T-helper 2 cell treated with Interferon-gamma antibody and Interleukin-4, amounts not matched to agents 5 μg/mL and 100 μg/mL, for 36 hours (primary cell): ENCODE measurements at regions not wholly inside any gene's neighbourhood (a gene's known extent, or its start where the extent isn't known, plus 50 kb on each side); places are given as distances from the start of the nearest gene placed in this dataset.
"Not testable (repeated sequence)": the region's sequence is repeated elsewhere in the genome, so short reads cannot be mapped to it uniquely, and the experiment has no call there.

ENCODE experiments used
- DNase-seq: peaks from one replicate; pipeline ENCODE4 v3.0.0; 2021; ENCODE audit warnings: low spot score
- H3K27ac Mint-ChIP-seq: one replicate; pipeline ENCODE4 v1.8.0; 2021; ENCODE audit warnings: mild to moderate bottlenecking, mixed read lengths
- H3K27me3 Mint-ChIP-seq: one replicate; pipeline ENCODE4 v1.8.0; 2021; ENCODE audit warnings: low read depth, mixed read lengths
- H3K36me3 Mint-ChIP-seq: one replicate; pipeline ENCODE4 v1.8.0; 2021; ENCODE audit warnings: low read depth, mixed read lengths
- H3K4me1 Mint-ChIP-seq: one replicate; pipeline ENCODE4 v1.8.0; 2021; ENCODE audit warnings: low read depth, mixed read lengths
- H3K4me3 Mint-ChIP-seq: one replicate; pipeline ENCODE4 v1.8.0; 2022; ENCODE audit warnings: mild to moderate bottlenecking, moderate library complexity, mixed read lengths
- H3K9me3 Mint-ChIP-seq: one replicate; pipeline ENCODE4 v1.8.0; 2021; ENCODE audit warnings: mixed read lengths

- Mint-ChIP-seq H3K36me3 (no peaks in the 10 kb centered on the region), H3K27ac (no peak overlapping the region), H3K9me3 (no peaks in the 10 kb centered on the region), H3K4me3 (no peak overlapping the region), H3K27me3 (peaks cover 7% of the 10 kb centered on the region), H3K4me1 (no peaks in the 10 kb centered on the region)
- DNase-seq, result no peak
These were observed 260.7 kb upstream of the MGAT5 start for GRCh38 chr2:133993160-133993559.

- not testable (repeated sequence) for DNase-seq
These were observed 255.1 kb upstream of the MGAT5 start for GRCh38 chr2:133998726-133999125.

GRCh38 chr2:134002391-134002790 is 251.5 kb upstream of the MGAT5 start:
- H3K27me3 Mint-ChIP-seq, result peaks cover 15% of the 10 kb centered on the region
- no peak overlapping the region for H3K27ac Mint-ChIP-seq
- H3K4me1 Mint-ChIP-seq, result no peaks in the 10 kb centered on the region
- no peaks in the 10 kb centered on the region for H3K9me3 Mint-ChIP-seq
- H3K4me3 Mint-ChIP-seq, result no peak overlapping the region
- H3K36me3 Mint-ChIP-seq, result no peaks in the 10 kb centered on the region
- DNase-seq, result no peak

More at GRCh38 chr2:133998726-133999125, 255.1 kb upstream of the MGAT5 start:
- not testable (repeated sequence) for H3K9me3 Mint-ChIP-seq, H3K27me3 Mint-ChIP-seq, H3K27ac Mint-ChIP-seq, H3K36me3 Mint-ChIP-seq, H3K4me1 Mint-ChIP-seq, H3K4me3 Mint-ChIP-seq

GRCh38 chr2:134002921-134003320 is 251.0 kb upstream of the MGAT5 start:
- DNase-seq, result no peak
- H3K27me3 Mint-ChIP-seq, result peaks cover 14% of the 10 kb centered on the region
- no peaks in the 10 kb centered on the region for H3K9me3 Mint-ChIP-seq
- no peak overlapping the region for H3K4me3 Mint-ChIP-seq
- H3K36me3 Mint-ChIP-seq, result no peaks in the 10 kb centered on the region
- H3K27ac Mint-ChIP-seq, result no peak overlapping the region
- H3K4me1 Mint-ChIP-seq, result no peaks in the 10 kb centered on the region

- no peaks in the 10 kb centered on the region for H3K9me3 Mint-ChIP-seq
- no peak overlapping the region for H3K4me3 Mint-ChIP-seq
- no peaks in the 10 kb centered on the region for H3K36me3 Mint-ChIP-seq
- peaks cover 10% of the 10 kb centered on the region for H3K27me3 Mint-ChIP-seq
- H3K27ac Mint-ChIP-seq, result no peak overlapping the region
- no peak for DNase-seq
- H3K4me1 Mint-ChIP-seq, result no peaks in the 10 kb centered on the region
These were observed 249.4 kb upstream of the MGAT5 start for GRCh38 chr2:134004467-134004866.

GRCh38 chr2:134008837-134009236 is 245.0 kb upstream of the MGAT5 start:
- DNase-seq, result no peak
- Mint-ChIP-seq H3K27ac (no peak overlapping the region), H3K36me3 (no peaks in the 10 kb centered on the region), H3K9me3 (no peaks in the 10 kb centered on the region), H3K27me3 (peaks cover 8% of the 10 kb centered on the region), H3K4me1 (no peaks in the 10 kb centered on the region), H3K4me3 (no peak overlapping the region)

GRCh38 chr2:134009440-134009839 is 244.4 kb upstream of the MGAT5 start:
- Mint-ChIP-seq H3K27me3 (peaks cover 6% of the 10 kb centered on the region), H3K27ac (no peak overlapping the region), H3K36me3 (no peaks in the 10 kb centered on the region), H3K9me3 (no peaks in the 10 kb centered on the region), H3K4me1 (no peaks in the 10 kb centered on the region), H3K4me3 (no peak overlapping the region)
- no peak for DNase-seq

- H3K27me3 Mint-ChIP-seq, H3K4me3 Mint-ChIP-seq, DNase-seq, H3K27ac Mint-ChIP-seq, H3K9me3 Mint-ChIP-seq, H3K36me3 Mint-ChIP-seq, H3K4me1 Mint-ChIP-seq: not testable (repeated sequence)
These were observed 244.0 kb upstream of the MGAT5 start for GRCh38 chr2:134009906-134010305.

GRCh38 chr2:134011936-134012586 is 241.8 kb upstream of the MGAT5 start:
- Mint-ChIP-seq H3K9me3 (no peaks in the 10 kb centered on the region), H3K36me3 (no peaks in the 10 kb centered on the region), H3K4me3 (no peak overlapping the region), H3K27me3 (peaks cover 3% of the 10 kb centered on the region), H3K4me1 (no peaks in the 10 kb centered on the region), H3K27ac (no peak overlapping the region)
- DNase-seq, result no peak

GRCh38 chr2:134014196-134014960 is 239.5 kb upstream of the MGAT5 start:
- H3K36me3 Mint-ChIP-seq, result no peaks in the 10 kb centered on the region

GRCh38 chr2:134019871-134020270 is 234.0 kb upstream of the MGAT5 start:
- Mint-ChIP-seq H3K27me3 (no peaks in the 10 kb centered on the region), H3K4me3 (no peak overlapping the region), H3K4me1 (peaks cover 3% of the 10 kb centered on the region), H3K36me3 (no peaks in the 10 kb centered on the region), H3K9me3 (no peaks in the 10 kb centered on the region), H3K27ac (no peak overlapping the region)
- DNase-seq, result no peak

More at GRCh38 chr2:134014196-134014960, 239.5 kb upstream of the MGAT5 start:
- H3K9me3 Mint-ChIP-seq, result no peaks in the 10 kb centered on the region
- H3K27ac Mint-ChIP-seq, result no peak overlapping the region
- DNase-seq, result no peak
- peaks cover 3% of the 10 kb centered on the region for H3K27me3 Mint-ChIP-seq
- H3K4me1 Mint-ChIP-seq, result no peaks in the 10 kb centered on the region
- H3K4me3 Mint-ChIP-seq, result no peak overlapping the region

- Mint-ChIP-seq H3K4me1 (peaks cover 3% of the 10 kb centered on the region), H3K36me3 (no peaks in the 10 kb centered on the region), H3K27ac (no peak overlapping the region), H3K27me3 (no peaks in the 10 kb centered on the region), H3K9me3 (no peaks in the 10 kb centered on the region), H3K4me3 (no peak overlapping the region)
- no peak for DNase-seq
These were observed 233.3 kb upstream of the MGAT5 start for GRCh38 chr2:134020608-134021007.

GRCh38 chr2:134021830-134022524 is 231.9 kb upstream of the MGAT5 start:
- H3K27ac Mint-ChIP-seq, result no peak overlapping the region
- H3K27me3 Mint-ChIP-seq, result peaks cover 7% of the 10 kb centered on the region
- DNase-seq, result no peak

GRCh38 chr2:134023854-134024253 is 230.0 kb upstream of the MGAT5 start:
- Mint-ChIP-seq H3K4me1 (peaks cover 3% of the 10 kb centered on the region), H3K27me3 (peaks cover 14% of the 10 kb centered on the region), H3K9me3 (no peaks in the 10 kb centered on the region), H3K4me3 (no peak overlapping the region), H3K27ac (no peak overlapping the region), H3K36me3 (no peaks in the 10 kb centered on the region)
- DNase-seq, result no peak

More at GRCh38 chr2:134021830-134022524, 231.9 kb upstream of the MGAT5 start:
- no peak overlapping the region for H3K4me3 Mint-ChIP-seq
- no peaks in the 10 kb centered on the region for H3K9me3 Mint-ChIP-seq
- H3K36me3 Mint-ChIP-seq, result no peaks in the 10 kb centered on the region
- H3K4me1 Mint-ChIP-seq, result peaks cover 3% of the 10 kb centered on the region
